ENCODE measurements at regions not wholly inside any gene's neighbourhood (a gene's known extent, or its start where the extent isn't known, plus 50 kb on each side); places are given as distances from the start of the nearest gene placed in this dataset.

DNA sequence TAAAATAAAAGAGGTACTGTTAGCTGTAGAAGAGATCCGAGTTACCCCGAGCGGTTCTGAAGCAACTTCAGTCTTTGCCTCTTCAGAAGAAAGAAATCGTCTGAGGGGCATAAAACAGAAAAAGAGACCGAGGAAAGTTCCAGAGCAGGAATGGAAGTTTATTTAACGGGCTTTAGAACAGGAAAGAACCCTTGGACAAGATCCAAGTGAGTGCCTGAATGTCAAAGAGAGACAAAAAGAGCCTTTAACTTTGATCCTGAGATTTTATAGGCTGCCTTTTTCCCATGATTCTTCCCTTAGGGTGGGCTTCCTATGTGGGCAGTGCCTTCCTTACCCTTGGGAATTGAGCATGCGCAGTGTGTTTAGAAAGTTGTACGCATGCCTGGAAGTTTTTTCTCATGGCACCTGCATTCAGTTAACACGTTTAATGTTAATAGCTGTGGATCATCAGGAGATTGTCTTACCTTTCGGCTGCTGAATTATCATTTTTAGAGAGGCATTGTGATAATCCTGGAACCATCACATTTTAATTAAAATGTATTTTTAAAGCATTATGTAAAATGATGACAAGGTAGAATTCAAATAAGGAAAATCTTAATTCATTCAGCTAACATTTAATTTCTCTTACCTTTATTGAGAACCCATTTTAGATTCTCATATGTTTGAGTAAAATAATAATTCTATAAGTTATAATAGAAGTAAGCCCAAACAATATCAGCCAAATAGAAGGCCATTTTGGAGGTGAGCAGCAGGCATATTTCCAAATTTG is 269.5 kb upstream of the ZSWIM2 start:
- TF ChIP-seq CTCF (IDR thresholded peaks at IDR 0.05) (no peak), POLR2AphosphoS5 (IDR thresholded peaks at IDR 0.05) (no peak), POLR2A (IDR thresholded peaks at IDR 0.05) (no peak)

Measured in gastroesophageal sphincter (tissue), 3 donors.